OCI-LY7 (cell line): ENCODE measurements at regions not wholly inside any gene's neighbourhood (a gene's known extent, or its start where the extent isn't known, plus 50 kb on each side); places are given as distances from the start of the nearest gene placed in this dataset.

Source experiments
- EZH2phosphoT487 ChIP-seq: fragments of 200-600 bp; sonication (generic); IDR thresholded peaks from 2 replicates; pipeline ENCODE4 v1.6.1; 2018; ENCODE audit warnings: low read depth, borderline replicate concordance, mild to moderate bottlenecking, mixed run types, antibody characterized with exemption, low read length, moderate library complexity, mixed read lengths
- TF ChIP-seq, protein P1 (sequence below): fragments of 200-600 bp; sonication (generic); conservative IDR thresholded peaks from 2 replicates; pipeline ENCODE4 v1.5.1; 2014; ENCODE audit warnings: mild to moderate bottlenecking, antibody characterized with exemption, low read length, moderate library complexity, mixed read lengths

DNA sequence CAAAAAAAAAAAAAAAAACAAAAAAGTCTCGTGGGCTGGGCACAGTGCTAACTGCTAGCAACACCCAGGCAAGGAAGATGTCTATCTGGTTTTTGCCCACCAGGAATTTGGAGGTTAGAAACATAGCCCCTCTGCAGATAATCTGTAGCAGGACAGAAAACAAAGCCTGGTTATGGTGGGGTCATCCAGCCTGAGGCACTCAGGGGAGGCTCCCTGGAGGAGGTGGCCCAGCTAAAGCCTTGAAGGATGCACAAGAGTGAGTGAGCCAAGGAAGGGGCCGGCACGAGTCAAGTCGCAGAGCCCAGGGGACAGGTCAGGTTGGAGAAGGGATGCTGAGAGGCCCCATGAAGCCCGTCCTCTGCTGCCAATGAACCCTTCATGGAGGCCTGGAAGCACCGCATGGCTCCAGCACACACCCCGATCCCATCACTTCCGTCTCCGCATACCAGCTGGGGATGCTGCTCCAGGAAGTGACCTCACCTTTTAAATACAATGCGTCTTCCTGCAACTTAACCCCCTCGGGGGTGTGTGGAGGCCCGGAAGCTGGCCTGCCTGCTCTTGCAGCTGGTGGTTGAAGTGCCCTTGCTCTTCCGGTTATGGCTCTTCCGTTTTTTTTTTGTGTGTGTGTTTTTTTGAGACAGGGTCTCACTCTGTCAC, 86.5 kb downstream of the ENGASE start:
- TF ChIP-seq, protein P1, sequence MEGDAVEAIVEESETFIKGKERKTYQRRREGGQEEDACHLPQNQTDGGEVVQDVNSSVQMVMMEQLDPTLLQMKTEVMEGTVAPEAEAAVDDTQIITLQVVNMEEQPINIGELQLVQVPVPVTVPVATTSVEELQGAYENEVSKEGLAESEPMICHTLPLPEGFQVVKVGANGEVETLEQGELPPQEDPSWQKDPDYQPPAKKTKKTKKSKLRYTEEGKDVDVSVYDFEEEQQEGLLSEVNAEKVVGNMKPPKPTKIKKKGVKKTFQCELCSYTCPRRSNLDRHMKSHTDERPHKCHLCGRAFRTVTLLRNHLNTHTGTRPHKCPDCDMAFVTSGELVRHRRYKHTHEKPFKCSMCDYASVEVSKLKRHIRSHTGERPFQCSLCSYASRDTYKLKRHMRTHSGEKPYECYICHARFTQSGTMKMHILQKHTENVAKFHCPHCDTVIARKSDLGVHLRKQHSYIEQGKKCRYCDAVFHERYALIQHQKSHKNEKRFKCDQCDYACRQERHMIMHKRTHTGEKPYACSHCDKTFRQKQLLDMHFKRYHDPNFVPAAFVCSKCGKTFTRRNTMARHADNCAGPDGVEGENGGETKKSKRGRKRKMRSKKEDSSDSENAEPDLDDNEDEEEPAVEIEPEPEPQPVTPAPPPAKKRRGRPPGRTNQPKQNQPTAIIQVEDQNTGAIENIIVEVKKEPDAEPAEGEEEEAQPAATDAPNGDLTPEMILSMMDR = no peak
- TF ChIP-seq EZH2phosphoT487 = no peak
